Cortex of kidney (tissue), 1 donor: ENCODE measurements at regions not wholly inside any gene's neighbourhood (a gene's known extent, or its start where the extent isn't known, plus 50 kb on each side); places are given as distances from the start of the nearest gene placed in this dataset.

ENCODE experiments used
- DNase-seq: peaks from one replicate; lab custom pipeline; 2025; lab: John Stamatoyannopoulos, UW

GRCh38 chr13:106433066-106433465 lies 102.4 kb downstream of the EFNB2 start:
- DNase-seq, result no peak

DNA sequence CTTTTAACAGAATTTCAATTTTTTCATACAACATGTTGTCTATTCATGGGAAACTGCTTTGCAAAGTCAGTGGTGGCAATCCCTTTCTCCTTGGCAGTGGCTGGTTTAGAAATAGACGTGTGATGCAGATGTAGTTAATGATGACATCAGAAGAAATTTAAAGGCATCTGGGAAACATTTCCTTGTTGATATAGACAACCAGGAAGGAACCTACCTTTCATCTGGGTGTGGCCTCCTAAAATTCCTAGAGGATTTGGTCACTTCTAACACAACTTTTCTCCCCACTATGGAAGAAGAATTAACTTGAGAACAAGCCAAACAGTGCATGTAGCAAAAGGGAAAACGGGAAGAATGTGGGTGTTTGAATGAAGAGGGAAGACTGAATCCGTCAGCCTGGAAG lies 102.8 kb downstream of the EFNB2 start:
- no peak for DNase-seq

DNA sequence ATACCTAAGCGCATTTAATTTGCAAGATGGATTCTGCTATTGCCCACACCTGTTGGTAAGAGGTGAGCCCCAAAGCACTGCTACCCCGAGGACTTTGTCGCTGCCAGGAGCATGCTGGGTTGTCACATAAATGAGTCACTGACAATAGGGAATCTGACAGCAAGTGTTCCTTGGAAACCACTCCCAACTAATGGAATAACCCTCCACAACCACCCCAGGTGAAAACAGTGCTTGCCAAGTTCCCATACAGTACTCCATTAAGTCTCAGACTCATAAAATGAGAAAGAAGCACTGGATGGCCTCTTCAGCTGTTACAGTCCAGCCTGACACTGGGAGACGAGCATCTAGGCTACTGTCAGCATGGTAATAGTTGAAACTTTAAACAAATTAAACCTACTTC lies 108.6 kb downstream of the EFNB2 start:
- no peak for DNase-seq

DNA sequence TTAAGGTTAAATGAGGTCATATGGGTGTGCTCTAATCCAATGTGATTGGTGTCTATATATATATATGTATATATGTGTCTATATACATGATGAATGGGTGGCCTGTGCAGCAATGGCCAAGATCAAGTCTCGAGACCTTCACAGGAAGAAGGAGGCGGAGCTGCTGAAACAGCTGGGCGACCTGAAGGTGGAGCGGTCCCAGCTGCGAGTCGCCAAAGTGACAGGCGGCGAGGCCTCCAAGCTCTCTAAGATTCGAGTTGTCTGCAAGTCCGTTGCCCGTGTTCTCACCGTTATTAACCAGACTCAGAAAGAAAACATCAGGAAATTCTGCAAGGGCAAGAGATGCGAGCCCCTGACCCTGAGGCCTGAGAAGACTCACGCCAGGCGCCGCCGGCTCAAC lies 109.8 kb downstream of the EFNB2 start:
- no peak for DNase-seq

GRCh38 chr13:106424805-106425204 lies 110.7 kb downstream of the EFNB2 start:
- DNase-seq, result no peak

DNA sequence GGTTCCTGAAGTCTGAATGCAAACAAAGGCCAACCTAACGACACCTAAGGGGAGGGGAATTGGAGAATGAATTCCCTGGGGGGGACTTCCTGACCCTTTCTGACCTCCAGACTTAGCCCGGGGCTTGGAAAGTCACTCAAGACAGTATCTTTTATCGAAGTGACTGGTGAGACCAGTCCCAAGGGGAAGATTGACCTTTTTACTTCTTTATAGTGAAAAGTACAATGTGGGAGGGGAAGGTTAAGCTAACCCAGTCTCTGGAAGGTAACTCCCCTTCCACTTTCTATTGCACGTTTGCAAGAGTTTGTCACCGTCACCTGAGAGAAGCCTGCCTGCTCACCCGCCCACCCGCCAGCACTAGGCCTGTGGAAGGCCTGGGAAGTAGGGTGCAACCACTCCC lies 111.9 kb downstream of the EFNB2 start:
- DNase-seq, result no peak

DNA sequence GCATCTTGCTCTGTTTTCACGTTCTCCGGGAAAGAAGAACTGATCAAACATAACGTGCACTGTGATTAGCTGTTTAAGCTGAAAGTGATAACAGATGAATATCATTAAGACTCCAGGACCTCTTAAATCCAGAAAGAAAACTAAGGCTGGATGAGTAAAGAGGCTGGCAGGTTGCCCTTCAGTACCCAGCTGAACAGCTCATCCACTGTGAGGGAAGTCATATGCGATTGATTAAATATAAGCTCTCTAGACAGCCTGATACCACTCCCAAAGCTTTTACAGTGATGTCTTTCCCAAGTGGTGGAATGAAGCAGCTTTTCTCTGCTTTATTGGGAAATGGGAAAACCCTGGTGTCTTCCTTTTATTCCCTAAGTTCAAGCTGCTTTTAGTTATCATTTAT lies 116.9 kb downstream of the EFNB2 start:
- DNase-seq, result no peak

DNA sequence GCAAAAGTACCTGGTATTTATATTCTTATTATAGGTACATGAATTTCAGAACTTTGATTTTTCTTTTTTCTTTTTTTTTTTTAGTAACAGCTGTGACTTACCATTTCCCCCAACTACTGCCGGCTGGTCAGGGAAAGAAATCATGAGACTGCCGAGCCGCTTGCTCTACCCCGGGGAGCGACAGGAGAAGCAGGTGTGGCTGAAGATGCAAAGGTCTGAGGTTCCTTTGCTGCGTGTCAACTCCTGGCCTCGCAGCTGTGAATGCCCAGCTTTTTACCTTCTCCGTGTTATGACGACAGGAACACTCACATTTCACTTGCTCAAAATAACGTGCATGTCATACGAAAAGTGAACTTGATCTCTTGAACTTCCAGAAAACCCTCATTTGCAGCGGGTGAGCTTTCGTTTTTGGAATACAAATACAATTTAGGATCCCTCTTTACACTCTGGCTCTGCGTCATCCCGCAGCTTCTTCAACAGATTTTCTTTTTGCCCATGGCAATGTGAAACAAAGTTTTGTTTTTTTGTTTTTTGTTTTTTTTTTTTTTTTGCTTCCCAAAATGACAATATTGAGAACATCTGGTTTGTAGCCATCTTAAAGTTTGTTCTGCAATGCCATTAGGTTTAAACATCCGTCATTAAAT lies 117.9 kb downstream of the EFNB2 start:
- DNase-seq, result no peak

DNA sequence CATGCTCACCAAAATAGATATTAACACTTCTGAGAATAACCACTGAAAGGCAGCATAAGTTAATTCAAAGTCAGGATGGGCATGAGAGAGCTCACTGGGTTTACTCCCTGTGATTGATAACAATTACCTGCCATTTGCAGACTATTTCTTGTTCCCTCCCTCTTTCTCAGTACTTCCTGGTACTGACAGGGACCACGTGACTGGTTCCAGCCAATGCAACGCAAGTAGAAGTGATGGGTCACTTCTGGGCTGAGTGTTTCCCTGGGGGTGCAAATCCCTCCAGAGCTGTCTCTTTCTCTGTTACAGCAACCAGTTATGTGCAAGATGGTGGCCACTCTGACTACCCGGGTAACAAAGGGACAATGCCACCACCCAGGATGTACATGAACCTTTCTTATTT lies 118.8 kb downstream of the EFNB2 start:
- DNase-seq, result no peak

GRCh38 chr13:106415971-106416370 lies 119.5 kb downstream of the EFNB2 start:
- no peak for DNase-seq

DNA sequence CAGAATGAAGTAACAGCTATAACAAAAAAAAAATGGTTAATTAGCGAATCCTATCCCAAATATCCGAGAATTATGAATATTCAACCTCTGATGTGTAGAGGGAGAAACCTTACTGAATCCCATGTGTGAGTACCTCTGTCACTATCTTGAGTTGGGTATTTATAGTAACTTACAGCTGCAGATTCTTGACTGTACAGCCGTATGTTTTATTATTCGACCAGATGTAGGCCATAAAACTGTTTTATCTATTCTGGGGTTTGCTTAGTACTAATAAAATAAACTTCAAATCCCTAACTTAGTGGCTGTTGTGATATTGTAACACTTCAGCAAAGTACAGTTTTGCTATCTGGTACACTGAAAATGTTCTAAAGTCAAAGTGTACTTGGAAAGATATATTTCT lies 120.0 kb downstream of the EFNB2 start:
- no peak for DNase-seq

GRCh38 chr13:106407338-106407737 lies 128.1 kb downstream of the EFNB2 start:
- no peak for DNase-seq

GRCh38 chr13:106405731-106406130 lies 129.7 kb downstream of the EFNB2 start:
- DNase-seq, result no peak

- no peak for DNase-seq
Observed at GRCh38 chr13:106403280-106403679, 132.2 kb downstream of the EFNB2 start.

DNA sequence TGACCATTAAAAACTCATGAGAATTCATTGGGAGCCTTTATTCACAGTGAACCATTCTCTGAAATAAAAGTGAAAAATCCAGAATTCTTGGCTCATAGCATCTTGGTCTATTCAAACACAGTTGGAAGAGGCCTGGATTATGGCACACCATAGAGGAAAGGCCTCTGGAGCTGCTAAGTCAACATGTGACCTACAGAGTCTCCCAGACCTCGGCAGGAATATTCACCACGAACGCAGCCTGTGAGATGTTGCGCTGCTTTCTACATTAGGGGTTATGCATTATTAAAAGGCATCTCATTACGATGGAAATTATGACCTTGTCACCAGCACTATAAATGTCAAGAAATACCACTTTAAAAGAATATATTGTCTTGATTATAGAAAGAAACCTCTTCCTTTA lies 132.6 kb downstream of the EFNB2 start:
- no peak for DNase-seq

- DNase-seq, result no peak
Observed at GRCh38 chr13:106401081-106401480, 134.4 kb downstream of the EFNB2 start.

DNA sequence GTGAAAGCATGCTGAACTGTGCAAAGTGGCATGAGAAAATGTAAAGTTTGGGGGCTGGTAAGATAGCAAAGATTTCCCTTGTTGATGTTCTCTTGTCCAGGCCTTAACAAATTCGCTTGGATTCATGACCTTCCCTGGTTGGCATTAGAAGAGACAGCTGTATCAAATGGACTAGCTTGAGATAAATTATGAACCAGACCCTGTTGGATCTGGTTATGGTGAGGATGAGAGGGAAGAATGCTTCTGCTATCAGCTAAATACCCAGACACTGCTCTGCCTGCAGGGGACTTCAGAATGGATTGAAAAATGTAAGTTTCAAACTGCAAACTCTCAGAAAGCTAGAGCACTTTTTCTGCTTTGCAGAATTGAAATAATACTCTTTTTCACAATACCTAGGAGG lies 135.2 kb downstream of the EFNB2 start:
- no peak for DNase-seq

- DNase-seq, result no peak
Observed at GRCh38 chr13:106398289-106398688, 137.2 kb downstream of the EFNB2 start.

DNA sequence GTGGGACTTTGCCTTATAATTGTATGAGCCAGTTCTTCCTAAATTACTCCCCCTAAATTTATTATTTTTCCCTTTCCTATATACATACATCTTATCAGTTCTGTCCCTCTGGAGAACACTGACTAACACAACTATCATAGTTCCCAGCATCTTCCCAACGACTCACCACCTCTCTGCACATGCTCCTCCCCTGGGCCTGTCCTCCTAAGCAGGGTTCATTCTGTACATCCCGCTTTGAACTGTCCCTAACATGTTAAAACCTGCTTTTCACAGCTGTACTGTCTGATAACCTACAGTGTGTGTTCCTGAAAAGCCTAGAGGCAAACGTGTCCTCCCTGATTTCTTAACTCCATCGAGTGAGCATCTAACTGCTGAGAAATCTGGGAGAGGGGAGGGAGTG lies 141.7 kb downstream of the EFNB2 start:
- DNase-seq, result no peak

DNA sequence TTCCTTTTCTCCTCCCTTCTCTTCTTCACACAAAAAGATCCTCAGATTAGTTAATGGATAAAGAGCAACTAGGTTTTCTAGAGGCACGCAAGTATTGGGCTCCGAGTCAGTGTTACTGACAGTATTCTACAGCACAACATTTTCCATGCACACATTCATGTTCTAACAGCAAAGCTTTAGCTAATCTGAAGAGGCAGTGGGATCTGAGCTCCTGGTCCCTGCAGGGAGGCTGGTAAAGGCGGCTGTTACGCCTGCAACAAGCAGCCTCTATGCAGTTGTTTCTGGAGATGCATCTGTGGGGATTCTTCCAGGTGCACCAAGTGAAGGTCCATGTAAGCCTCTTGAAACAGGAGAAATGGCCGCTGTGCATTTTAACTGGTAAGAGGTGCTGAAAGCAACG lies 143.8 kb downstream of the EFNB2 start:
- no peak for DNase-seq

GRCh38 chr13:106391271-106391670 lies 144.2 kb downstream of the EFNB2 start:
- no peak for DNase-seq

DNA sequence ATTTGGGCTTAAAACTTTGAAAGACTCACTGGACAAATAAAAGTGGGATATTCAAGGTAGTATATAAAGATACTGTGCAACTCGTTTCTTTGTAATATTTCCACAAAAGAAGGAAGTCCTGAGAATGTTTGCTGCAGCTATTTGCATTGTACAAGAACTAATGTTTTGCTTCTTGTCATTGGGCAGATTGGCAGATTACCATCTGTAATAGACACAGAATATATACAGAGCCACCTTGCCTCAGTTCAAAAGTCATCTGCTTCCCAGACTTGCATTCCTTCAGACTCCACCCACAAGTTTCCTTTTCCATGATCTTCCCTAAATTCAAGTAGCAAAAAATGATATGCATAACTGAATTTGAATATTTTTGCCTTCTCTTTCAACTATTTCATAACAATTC lies 145.1 kb downstream of the EFNB2 start:
- DNase-seq, result no peak

DNA sequence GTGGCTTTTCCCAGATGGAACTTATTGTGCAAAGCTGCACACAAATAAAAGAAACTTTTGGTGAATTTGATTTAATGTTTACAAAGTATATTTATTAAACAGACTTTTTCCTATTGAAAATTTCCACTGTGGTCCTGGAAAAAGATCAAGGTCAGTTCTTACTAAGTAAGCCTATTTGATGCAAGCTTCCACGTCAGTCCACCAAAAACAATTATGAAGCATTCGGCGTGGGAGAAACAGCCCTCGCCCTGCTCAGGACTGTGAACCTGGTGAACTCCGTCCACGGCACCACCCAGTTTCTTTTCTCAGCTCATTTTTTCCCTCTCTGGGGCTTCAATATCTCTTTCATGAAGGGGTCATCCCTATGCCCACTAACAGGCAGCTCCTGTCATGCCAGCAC lies 149.8 kb downstream of the EFNB2 start:
- no peak for DNase-seq

- no peak for DNase-seq
Observed at GRCh38 chr13:106384516-106384915, 150.9 kb downstream of the EFNB2 start.

GRCh38 chr13:106383791-106384190 lies 151.7 kb downstream of the EFNB2 start:
- DNase-seq, result no peak
